Tibial nerve (tissue), 4 donors: ENCODE measurements at regions not wholly inside any gene's neighbourhood (a gene's known extent, or its start where the extent isn't known, plus 50 kb on each side); places are given as distances from the start of the nearest gene placed in this dataset.
"Not testable (repeated sequence)": the region's sequence is repeated elsewhere in the genome, so short reads cannot be mapped to it uniquely, and the experiment has no call there.

Experiments
- DNase-seq, 2 donors: peaks; one replicate each; pipeline ENCODE4 v3.0.0-alpha.2; 2019; ENCODE audit warnings: low spot score in 2 of 2
- H3K27ac ChIP-seq, 4 donors: fragments of 200-600 bp; sonication (generic) in 3 of 4; one replicate each; pipeline ENCODE4 v1.5.1; 2017 to 2019; ENCODE audit warnings: mild to moderate bottlenecking in 1 of 4
- H3K27me3 ChIP-seq, 2 donors: fragments of 200-600 bp; sonication (generic) in 1 of 2; one replicate each; pipeline versions ENCODE4 v1.5.1 to v1.6.0; 2017 to 2019
- H3K36me3 ChIP-seq, 3 donors: fragments of 200-600 bp; sonication (generic); one replicate each; pipeline ENCODE4 v1.5.1; 2018 to 2019
- H3K4me1 ChIP-seq, 4 donors: fragments of 200-600 bp; sonication (generic) in 3 of 4; one replicate each; pipeline ENCODE4 v1.5.1; 2017 to 2019
- H3K4me3 ChIP-seq, 4 donors: fragments of 200-600 bp; sonication (generic) in 3 of 4; one replicate each; pipeline ENCODE4 v1.5.1; 2017 to 2019; ENCODE audit warnings: mild to moderate bottlenecking in 1 of 4, moderate library complexity in 1 of 4
- H3K9me3 ChIP-seq, 4 donors: fragments of 200-600 bp; sonication (generic) in 3 of 4; one replicate each; pipeline ENCODE4 v1.5.1; 2017 to 2019
- EP300 ChIP-seq, 2 donors: sonication (generic); formaldehyde crosslinking; IDR thresholded peaks; one replicate each; pipeline ENCODE4 v1.6.1; 2017; ENCODE audit warnings: antibody characterized with exemption in 2 of 2, mild to moderate bottlenecking in 1 of 2
- POLR2A ChIP-seq, 2 donors: fragments of 450-650 bp; IDR thresholded peaks; one replicate each; pipeline ENCODE4 v1.6.1; 2017; ENCODE audit warnings: antibody characterized with exemption in 2 of 2, mild to moderate bottlenecking in 2 of 2, moderate library complexity in 2 of 2
- WGBS, 2 donors: methylation state at CpG; one replicate each; pipeline ENCODE4 v1.1.5; 2018; 5-methylcytosine and 5-hydroxymethylcytosine counted together
- TF ChIP-seq, protein P1 (sequence below), 5 experiments: fragments of 200-600 bp in 3 of 5; fragments of 450-650 bp in 2 of 5; sonication (generic) in 3 of 5; IDR thresholded peaks; one replicate each; pipeline ENCODE4 v1.5.1; 2016 to 2019; ENCODE audit warnings: antibody characterized with exemption in 5 of 5, mild to moderate bottlenecking in 3 of 5, moderate library complexity in 2 of 5

- Histone ChIP-seq H3K36me3 (no peaks in the 10 kb centered on the region), H3K27me3 (no peaks in the 10 kb centered on the region), H3K4me1 (no peaks in the 10 kb centered on the region), H3K9me3 (peaks cover 0 to 15% (median 2%) of the 10 kb centered on the region in 4 donors), H3K4me3 (no peak overlapping the region), H3K27ac (no peak overlapping the region)
- TF ChIP-seq, protein P1, sequence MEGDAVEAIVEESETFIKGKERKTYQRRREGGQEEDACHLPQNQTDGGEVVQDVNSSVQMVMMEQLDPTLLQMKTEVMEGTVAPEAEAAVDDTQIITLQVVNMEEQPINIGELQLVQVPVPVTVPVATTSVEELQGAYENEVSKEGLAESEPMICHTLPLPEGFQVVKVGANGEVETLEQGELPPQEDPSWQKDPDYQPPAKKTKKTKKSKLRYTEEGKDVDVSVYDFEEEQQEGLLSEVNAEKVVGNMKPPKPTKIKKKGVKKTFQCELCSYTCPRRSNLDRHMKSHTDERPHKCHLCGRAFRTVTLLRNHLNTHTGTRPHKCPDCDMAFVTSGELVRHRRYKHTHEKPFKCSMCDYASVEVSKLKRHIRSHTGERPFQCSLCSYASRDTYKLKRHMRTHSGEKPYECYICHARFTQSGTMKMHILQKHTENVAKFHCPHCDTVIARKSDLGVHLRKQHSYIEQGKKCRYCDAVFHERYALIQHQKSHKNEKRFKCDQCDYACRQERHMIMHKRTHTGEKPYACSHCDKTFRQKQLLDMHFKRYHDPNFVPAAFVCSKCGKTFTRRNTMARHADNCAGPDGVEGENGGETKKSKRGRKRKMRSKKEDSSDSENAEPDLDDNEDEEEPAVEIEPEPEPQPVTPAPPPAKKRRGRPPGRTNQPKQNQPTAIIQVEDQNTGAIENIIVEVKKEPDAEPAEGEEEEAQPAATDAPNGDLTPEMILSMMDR (IDR thresholded peaks at IDR 0.05): no peak
- TF ChIP-seq EP300 (IDR thresholded peaks at IDR 0.05) (no peak), POLR2A (IDR thresholded peaks at IDR 0.05) (no peak)
- 75 to 79% methylated on average over 1 of the region's 1 CpG for WGBS, 2 donors
- no peak for DNase-seq
Observed at GRCh38 chr2:126145752-126146151, 510.2 kb upstream of the GYPC start.

DNA sequence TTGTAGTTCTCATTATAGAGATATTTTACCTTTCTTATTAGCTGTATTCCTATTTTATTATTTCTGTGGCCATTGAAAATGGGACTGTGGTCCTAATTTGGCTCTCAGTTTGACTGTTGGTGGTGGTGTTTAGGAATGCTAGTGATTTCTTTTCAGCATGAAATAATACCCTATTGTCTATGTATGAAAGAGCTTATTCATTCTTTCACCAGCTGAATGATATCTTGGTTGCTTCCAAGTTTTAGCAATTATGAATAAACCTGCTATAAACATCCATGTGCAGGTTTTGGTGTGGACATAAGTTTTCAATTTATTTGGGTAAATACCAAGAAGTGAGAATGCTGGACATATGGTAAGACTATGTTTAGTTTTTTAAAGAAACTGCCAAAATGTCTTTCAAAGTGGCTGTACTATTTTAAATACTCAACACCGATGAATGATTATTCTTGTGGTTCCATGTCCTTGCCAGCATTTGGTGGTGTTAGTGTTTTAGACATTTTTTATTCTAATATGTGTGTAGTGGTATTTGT, 501.6 kb upstream of the GYPC start:
- H3K4me3 ChIP-seq: no peak overlapping the region
- no peak for DNase-seq
- WGBS, 2 donors: 19 to 35% methylated on average over 1 of the region's 1 CpG

GRCh38 chr2:126160950-126161349, 495.0 kb upstream of the GYPC start:
- H3K27me3 ChIP-seq, H3K4me1 ChIP-seq, H3K4me3 ChIP-seq, H3K36me3 ChIP-seq, H3K9me3 ChIP-seq, H3K27ac ChIP-seq, DNase-seq: not testable (repeated sequence)
- 80% methylated on average over 4 of the region's 4 CpGs for WGBS, 2 donors

More for the DNA sequence above, 501.6 kb upstream of the GYPC start:
- H3K9me3 ChIP-seq: peaks cover 0 to 7% (median 3%) of the 10 kb centered on the region in 4 donors
- no peaks in the 10 kb centered on the region for H3K27me3 ChIP-seq
- H3K36me3 ChIP-seq: no peaks in the 10 kb centered on the region
- H3K27ac ChIP-seq: no peak overlapping the region
- no peaks in the 10 kb centered on the region for H3K4me1 ChIP-seq
- TF ChIP-seq, protein P1 (IDR thresholded peaks at IDR 0.05): no peak
- TF ChIP-seq POLR2A (IDR thresholded peaks at IDR 0.05) (no peak), EP300 (IDR thresholded peaks at IDR 0.05) (no peak)

- Histone ChIP-seq H3K36me3 (no peaks in the 10 kb centered on the region), H3K27me3 (no peaks in the 10 kb centered on the region), H3K9me3 (no peaks in the 10 kb centered on the region), H3K4me1 (no peaks in the 10 kb centered on the region), H3K27ac (no peak overlapping the region), H3K4me3 (no peak overlapping the region)
- WGBS, 2 donors: 72 to 81% methylated on average over 6 of the region's 6 CpGs
- TF ChIP-seq POLR2A (IDR thresholded peaks at IDR 0.05) (no peak), EP300 (IDR thresholded peaks at IDR 0.05) (no peak)
- TF ChIP-seq, protein P1 (IDR thresholded peaks at IDR 0.05): no peak
- DNase-seq: no peak
Observed at GRCh38 chr2:126172631-126173184, 483.2 kb upstream of the GYPC start.

GRCh38 chr2:126175222-126175621, 480.7 kb upstream of the GYPC start:
- Histone ChIP-seq H3K4me3 (no peak overlapping the region), H3K36me3 (no peaks in the 10 kb centered on the region), H3K9me3 (no peaks in the 10 kb centered on the region), H3K27ac (no peak overlapping the region), H3K4me1 (no peaks in the 10 kb centered on the region), H3K27me3 (no peaks in the 10 kb centered on the region)
- WGBS, 2 donors: 73 to 88% methylated on average over 2 of the region's 2 CpGs
- no peak for DNase-seq
- TF ChIP-seq POLR2A (IDR thresholded peaks at IDR 0.05) (no peak), EP300 (IDR thresholded peaks at IDR 0.05) (no peak)
- TF ChIP-seq, protein P1 (IDR thresholded peaks at IDR 0.05): no peak
